Breast epithelium (tissue), 3 donors: ENCODE measurements at regions not wholly inside any gene's neighbourhood (a gene's known extent, or its start where the extent isn't known, plus 50 kb on each side); places are given as distances from the start of the nearest gene placed in this dataset.

Experiments
- POLR2AphosphoS5 ChIP-seq, 3 donors: sonication (generic); formaldehyde crosslinking; IDR thresholded peaks; one replicate each; pipeline ENCODE4 v1.6.1; 2017; ENCODE audit warnings: antibody characterized with exemption in 3 of 3
- TF ChIP-seq, protein P1 (sequence below), 3 donors: fragments of 450-650 bp; IDR thresholded peaks; one replicate each; pipeline ENCODE4 v1.5.1; 2016 to 2017; ENCODE audit warnings: antibody characterized with exemption in 3 of 3, mild to moderate bottlenecking in 3 of 3, moderate library complexity in 3 of 3

- TF ChIP-seq, protein P1, sequence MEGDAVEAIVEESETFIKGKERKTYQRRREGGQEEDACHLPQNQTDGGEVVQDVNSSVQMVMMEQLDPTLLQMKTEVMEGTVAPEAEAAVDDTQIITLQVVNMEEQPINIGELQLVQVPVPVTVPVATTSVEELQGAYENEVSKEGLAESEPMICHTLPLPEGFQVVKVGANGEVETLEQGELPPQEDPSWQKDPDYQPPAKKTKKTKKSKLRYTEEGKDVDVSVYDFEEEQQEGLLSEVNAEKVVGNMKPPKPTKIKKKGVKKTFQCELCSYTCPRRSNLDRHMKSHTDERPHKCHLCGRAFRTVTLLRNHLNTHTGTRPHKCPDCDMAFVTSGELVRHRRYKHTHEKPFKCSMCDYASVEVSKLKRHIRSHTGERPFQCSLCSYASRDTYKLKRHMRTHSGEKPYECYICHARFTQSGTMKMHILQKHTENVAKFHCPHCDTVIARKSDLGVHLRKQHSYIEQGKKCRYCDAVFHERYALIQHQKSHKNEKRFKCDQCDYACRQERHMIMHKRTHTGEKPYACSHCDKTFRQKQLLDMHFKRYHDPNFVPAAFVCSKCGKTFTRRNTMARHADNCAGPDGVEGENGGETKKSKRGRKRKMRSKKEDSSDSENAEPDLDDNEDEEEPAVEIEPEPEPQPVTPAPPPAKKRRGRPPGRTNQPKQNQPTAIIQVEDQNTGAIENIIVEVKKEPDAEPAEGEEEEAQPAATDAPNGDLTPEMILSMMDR (IDR thresholded peaks at IDR 0.05), result no peak
- no peak for TF ChIP-seq POLR2AphosphoS5 (IDR thresholded peaks at IDR 0.05)
Observed at GRCh38 chr7:66418537-66418936, 210.1 kb upstream of the KCTD7 start.
